HG03521 (cell line): ENCODE measurements at regions not wholly inside any gene's neighbourhood (a gene's known extent, or its start where the extent isn't known, plus 50 kb on each side); places are given as distances from the start of the nearest gene placed in this dataset.
"Not testable (repeated sequence)": the region's sequence is repeated elsewhere in the genome, so short reads cannot be mapped to it uniquely, and the experiment has no call there.

Source experiments
- ATAC-seq: cut with Tn5 transposase; IDR thresholded peaks from one replicate; pipeline ENCODE4 v1.9.1; 2021; ENCODE audit warnings: mild to moderate bottlenecking, moderate library complexity; ENCODE audit not compliant: unreplicated experiment

GRCh38 chr2:139605668-139606067, 825.5 kb upstream of the NXPH2 start:
- ATAC-seq, result no peak

GRCh38 chr2:139600166-139600565, 820.0 kb upstream of the NXPH2 start:
- no peak for ATAC-seq

GRCh38 chr2:139585101-139585500, 804.9 kb upstream of the NXPH2 start:
- ATAC-seq, result no peak

- no peak for ATAC-seq
Measured at GRCh38 chr2:139574371-139574770, 794.2 kb upstream of the NXPH2 start.

- ATAC-seq, result no peak
Measured at GRCh38 chr2:139556789-139557188, 776.6 kb upstream of the NXPH2 start.

GRCh38 chr2:139550873-139551272, 770.7 kb upstream of the NXPH2 start:
- no peak for ATAC-seq

GRCh38 chr2:139550341-139550740, 770.2 kb upstream of the NXPH2 start:
- no peak for ATAC-seq

GRCh38 chr2:139544186-139544851, 764.1 kb upstream of the NXPH2 start:
- ATAC-seq, result no peak

GRCh38 chr2:139538332-139539020, 758.3 kb upstream of the NXPH2 start:
- not testable (repeated sequence) for ATAC-seq

GRCh38 chr2:139529080-139529479, 748.9 kb upstream of the NXPH2 start:
- ATAC-seq, result no peak

- ATAC-seq, result no peak
Measured at GRCh38 chr2:139526781-139527180, 746.6 kb upstream of the NXPH2 start.

GRCh38 chr2:139518321-139518720, 738.1 kb upstream of the NXPH2 start:
- ATAC-seq, result no peak

- no peak for ATAC-seq
Measured at GRCh38 chr2:139514951-139515350, 734.8 kb upstream of the NXPH2 start.

- ATAC-seq, result no peak
Measured at GRCh38 chr2:139495851-139496250, 715.7 kb upstream of the NXPH2 start.

GRCh38 chr2:139492131-139492680, 712.0 kb upstream of the NXPH2 start:
- ATAC-seq, result no peak

- no peak for ATAC-seq
Measured at GRCh38 chr2:139480161-139480650, 700.0 kb upstream of the NXPH2 start.

GRCh38 chr2:139478165-139478914, 698.1 kb upstream of the NXPH2 start:
- no peak for ATAC-seq

- ATAC-seq, result no peak
Measured at GRCh38 chr2:139477618-139478017, 697.4 kb upstream of the NXPH2 start.

GRCh38 chr2:139469985-139470384, 689.8 kb upstream of the NXPH2 start:
- no peak for ATAC-seq

GRCh38 chr2:139465789-139466188, 685.6 kb upstream of the NXPH2 start:
- no peak for ATAC-seq

GRCh38 chr2:139457873-139458272, 677.7 kb upstream of the NXPH2 start:
- ATAC-seq, result no peak
